Endothelial cell of umbilical vein (primary cell): ENCODE measurements at regions not wholly inside any gene's neighbourhood (a gene's known extent, or its start where the extent isn't known, plus 50 kb on each side); places are given as distances from the start of the nearest gene placed in this dataset.

Experiments
- BruUV-seq: library from RNA; stranded (reverse); fragments of 400-500 nt; replicated peaks from 2 replicates; lab custom pipeline; 2021; lab: Mats Ljungman, UMichigan
- CTCF ChIA-PET: fragments of 300-600, 350-600 bp; sonication (Branson Sonifier 250); formaldehyde crosslinking; loops from one replicate; lab custom pipeline; 2021; ENCODE audit warnings: antibody characterized with exemption, inconsistent platforms; lab: Charles Lee
- POLR2A ChIA-PET: fragments of 300-600, 350-600 bp; sonication (Branson Sonifier 250); formaldehyde crosslinking; loops from one replicate; lab custom pipeline; 2021; ENCODE audit warnings: antibody characterized with exemption, inconsistent platforms; lab: Charles Lee
- DNase-seq: peaks from one replicate; pipeline ENCODE4 v3.0.0-alpha.2; 2011; ENCODE audit warnings: low read depth, low spot score
- FAIRE-seq: peaks from 2 replicates; lab custom pipeline; 2011; peaks lifted over from hg19 to GRCh38; lab: Jason Lieb, UNC
- H2AFZ ChIP-seq: 2 replicates; pipeline ENCODE4 v1.6.0; 2012; ENCODE audit warnings: low read depth, low read length, control low read depth, inconsistent platforms
- H3K27ac ChIP-seq: 2 replicates; pipeline ENCODE4 v1.5.1; 2011; ENCODE audit warnings: low read depth, mild to moderate bottlenecking, control low read depth, low read length, moderate library complexity; ENCODE audit not compliant: insufficient read depth
- H3K27me3 ChIP-seq, 2 experiments: 2 replicates each; pipeline versions ENCODE4 v1.6.0 to v1.6.1; 2011; ENCODE audit warnings: low read length in 2 of 2, mixed read lengths in 1 of 2; ENCODE audit not compliant: control insufficient read depth in 2 of 2, insufficient read depth in 2 of 2
- H3K36me3 ChIP-seq, 2 experiments: 2 replicates in 1 of 2; 3 replicates in 1 of 2; pipeline ENCODE4 v1.5.1; 2011; ENCODE audit warnings: low read length in 2 of 2, mild to moderate bottlenecking in 1 of 2, moderate library complexity in 1 of 2; ENCODE audit not compliant: control insufficient read depth in 2 of 2, insufficient read depth in 2 of 2; ENCODE audit errors: extremely low read depth in 1 of 2
- H3K4me1 ChIP-seq: 3 replicates; pipeline ENCODE4 v1.5.1; 2011; ENCODE audit warnings: mild to moderate bottlenecking, low read length; ENCODE audit not compliant: control insufficient read depth, insufficient read depth; ENCODE audit errors: extremely low read depth
- H3K4me2 ChIP-seq: 2 replicates; pipeline ENCODE4 v1.6.1; 2011; ENCODE audit warnings: low read length, control low read depth, mixed read lengths; ENCODE audit not compliant: insufficient read depth
- H3K4me3 ChIP-seq, 3 experiments: fragments of 200-600 bp in 1 of 3; sonication (generic), shearing (Covaris generic) in 1 of 3; replicated peaks in 1 of 3; 2 replicates each; pipeline ENCODE4 v1.5.1; 2011 to 2016; ENCODE audit warnings: control low read depth in 3 of 3, low read length in 3 of 3, mild to moderate bottlenecking in 2 of 3, inconsistent platforms in 1 of 3, low read depth in 1 of 3, moderate library complexity in 1 of 3; ENCODE audit not compliant: insufficient read depth in 1 of 3
- H3K79me2 ChIP-seq: 2 replicates; pipeline ENCODE4 v1.6.0; 2012; ENCODE audit warnings: low read length, inconsistent platforms; ENCODE audit not compliant: control insufficient read depth, insufficient read depth
- H3K9ac ChIP-seq: replicated peaks from 2 replicates; pipeline ENCODE3; 2011; ENCODE audit warnings: low read length, control low read depth; ENCODE audit not compliant: insufficient read depth; ENCODE audit errors: extremely low read depth
- H3K9me1 ChIP-seq: replicated peaks from 3 replicates; pipeline ENCODE4 v1.6.0; 2011; ENCODE audit warnings: mild to moderate bottlenecking, low read length; ENCODE audit not compliant: control insufficient read depth, insufficient read depth; ENCODE audit errors: extremely low read depth
- H3K9me3 ChIP-seq: replicated peaks from 2 replicates; pipeline ENCODE4 v1.5.1; 2012; ENCODE audit warnings: low read length, inconsistent platforms; ENCODE audit not compliant: control insufficient read depth, insufficient read depth
- H4K20me1 ChIP-seq: replicated peaks from 2 replicates; pipeline ENCODE3; 2011; ENCODE audit warnings: mild to moderate bottlenecking, low read length; ENCODE audit not compliant: control insufficient read depth, insufficient read depth; ENCODE audit errors: extremely low read depth
- CTCF ChIP-seq, 2 donors: IDR thresholded peaks; 1 replicate in 1 of 2; 2 replicates in 1 of 2; pipeline ENCODE4 v1.5.1; 2011; ENCODE audit warnings: low read length in 2 of 2, mild to moderate bottlenecking in 2 of 2, moderate library complexity in 2 of 2, control low read depth in 1 of 2, inconsistent platforms in 1 of 2, low read depth in 1 of 2; ENCODE audit not compliant: insufficient read depth in 1 of 2; ENCODE audit errors: extremely low read depth in 1 of 2
- EZH2 ChIP-seq: IDR thresholded peaks from 2 replicates; pipeline ENCODE4 v1.6.1; 2012; ENCODE audit warnings: borderline replicate concordance, low read depth, mild to moderate bottlenecking, moderate library complexity, low read length, inconsistent platforms; ENCODE audit not compliant: severe bottlenecking
- FOS ChIP-seq: IDR thresholded peaks from 2 replicates; pipeline ENCODE4 v1.6.1; 2011; ENCODE audit warnings: mild to moderate bottlenecking, low read length, moderate library complexity, borderline replicate concordance; ENCODE audit not compliant: insufficient read depth
- GATA2 ChIP-seq: IDR thresholded peaks from 2 replicates; pipeline ENCODE4 v1.7.0; 2011; ENCODE audit warnings: low read depth, mild to moderate bottlenecking, moderate library complexity, mixed read lengths, low read length; ENCODE audit not compliant: insufficient read length, insufficient read depth
- JUN ChIP-seq: IDR thresholded peaks from 2 replicates; pipeline ENCODE4 v1.6.1; 2011; ENCODE audit warnings: borderline replicate concordance, low read depth; ENCODE audit not compliant: insufficient read length, insufficient read depth
- MAX ChIP-seq: IDR thresholded peaks from 2 replicates; pipeline ENCODE4 v1.6.1; 2011; ENCODE audit not compliant: insufficient read depth, insufficient read length
- MYC ChIP-seq: IDR thresholded peaks from one replicate; pipeline ENCODE4 v1.6.1; 2011; ENCODE audit warnings: mild to moderate bottlenecking, low read depth, low read length
- POLR2A ChIP-seq: IDR thresholded peaks from 2 replicates; pipeline ENCODE4 v1.6.1; 2012; ENCODE audit warnings: low read depth, mild to moderate bottlenecking, control low read depth, low read length
- POLR2AphosphoS5 ChIP-seq: IDR thresholded peaks from 2 replicates; pipeline ENCODE4 v1.6.1; 2012; ENCODE audit warnings: low read depth, mild to moderate bottlenecking, control low read depth, low read length, moderate library complexity; ENCODE audit not compliant: insufficient read depth
- dilution Hi-C: fragments of 300-500 bp; cut with MboI; formaldehyde crosslinking; loops from one replicate; pipeline ENCODE4 v1.15.0; 2019; ENCODE audit warnings: low sequenced_read_pairs; ENCODE audit not compliant: extremely low pct_ligation_motif_present
- intact Hi-C: fragments of 100-400 bp; cut with micrococcal nuclease; formaldehyde crosslinking; loops from one replicate; pipeline ENCODE4 v1.10.0; 2022

- H3K4me1 ChIP-seq = no peaks in the 10 kb centered on the region
- no peak for TF ChIP-seq EZH2
- TF ChIP-seq CTCF (IDR thresholded peaks at IDR 0.05; ENCODE audit: extremely low read depth in 1 of 2, insufficient read depth in 1 of 2, low read depth in 1 of 2, low read length in 2 of 2) = no peak
- TF ChIP-seq JUN = no peak
- TF ChIP-seq FOS = no peak
- TF ChIP-seq POLR2A = no peak
- TF ChIP-seq MYC = no peak
- TF ChIP-seq GATA2 = no peak
- TF ChIP-seq MAX = no peak
- no peak for TF ChIP-seq POLR2AphosphoS5
- ChIA-PET POLR2A (no interaction called here), CTCF (no interaction called here)
- H3K27me3 ChIP-seq = no peaks in the 10 kb centered on the region
- H3K79me2 ChIP-seq = no peaks in the 10 kb centered on the region
- H3K36me3 ChIP-seq = no peaks in the 10 kb centered on the region
- H3K9me1 ChIP-seq = no peaks in the 10 kb centered on the region
- H4K20me1 ChIP-seq = no peaks in the 10 kb centered on the region
- H3K9ac ChIP-seq = no peak overlapping the region
- no peak overlapping the region for H3K4me2 ChIP-seq
- no TSS peak for BruUV-seq
- H3K4me3 ChIP-seq = no peak overlapping the region
- H3K9me3 ChIP-seq = no peaks in the 10 kb centered on the region
- H3K27ac ChIP-seq = no peak overlapping the region
- DNase-seq (no peak), FAIRE-seq (no peak)
- intact Hi-C loops (no loop called here), dilution Hi-C loops (no loop called here)
- H2AFZ ChIP-seq = no peak overlapping the region
Measured at GRCh38 chr2:118535818-118536212, 311.6 kb downstream of the EN1 start.
